ENCODE measurements at regions not wholly inside any gene's neighbourhood (a gene's known extent, or its start where the extent isn't known, plus 50 kb on each side); places are given as distances from the start of the nearest gene placed in this dataset.
"Not testable (repeated sequence)": the region's sequence is repeated elsewhere in the genome, so short reads cannot be mapped to it uniquely, and the experiment has no call there.

GRCh38 chr17:16880121-16880842 is 91.6 kb downstream of the TNFRSF13B start:
- no peak overlapping the region for H3K27ac ChIP-seq
- no peak for TF ChIP-seq CTCF (IDR thresholded peaks at IDR 0.05)
- no peak for TF ChIP-seq ZFX (IDR thresholded peaks at IDR 0.05; ENCODE audit: borderline replicate concordance)

DNA sequence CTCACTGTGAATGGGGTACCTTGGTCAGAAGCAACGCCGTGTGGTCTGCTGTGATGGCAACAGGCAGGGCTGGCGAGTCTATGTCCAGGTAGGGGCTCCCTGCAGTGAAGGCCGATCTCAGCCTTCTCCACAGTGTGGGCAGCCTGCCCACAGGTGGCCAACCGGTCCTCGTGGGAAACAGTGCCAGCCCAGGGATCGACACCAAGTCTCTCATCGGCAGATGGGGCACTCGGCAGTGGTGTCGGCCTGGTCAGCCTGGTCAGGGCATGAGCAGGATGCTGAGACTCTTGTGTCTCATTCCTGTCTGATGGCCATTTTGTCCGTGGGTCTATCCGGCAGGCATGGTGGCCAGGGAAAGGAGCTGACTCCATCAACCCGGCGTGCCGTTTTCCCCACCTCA is 92.2 kb downstream of the TNFRSF13B start:
- no peak for TF ChIP-seq CTCF (IDR thresholded peaks at IDR 0.05)
- TF ChIP-seq ZFX (IDR thresholded peaks at IDR 0.05; ENCODE audit: borderline replicate concordance): no peak

GRCh38 chr17:16878606-16879005 is 93.3 kb downstream of the TNFRSF13B start:
- no peak overlapping the region for H3K27ac ChIP-seq
- TF ChIP-seq CTCF (IDR thresholded peaks at IDR 0.05) (no peak), ZFX (IDR thresholded peaks at IDR 0.05; ENCODE audit: borderline replicate concordance) (no peak)

More for the DNA sequence above, 92.2 kb downstream of the TNFRSF13B start:
- no peak overlapping the region for H3K27ac ChIP-seq

- no peak overlapping the region for H3K27ac ChIP-seq
- no peak for TF ChIP-seq ZFX (IDR thresholded peaks at IDR 0.05; ENCODE audit: borderline replicate concordance)
- TF ChIP-seq CTCF (IDR thresholded peaks at IDR 0.05): no peak
Measured at GRCh38 chr17:16878084-16878483, 93.8 kb downstream of the TNFRSF13B start.

DNA sequence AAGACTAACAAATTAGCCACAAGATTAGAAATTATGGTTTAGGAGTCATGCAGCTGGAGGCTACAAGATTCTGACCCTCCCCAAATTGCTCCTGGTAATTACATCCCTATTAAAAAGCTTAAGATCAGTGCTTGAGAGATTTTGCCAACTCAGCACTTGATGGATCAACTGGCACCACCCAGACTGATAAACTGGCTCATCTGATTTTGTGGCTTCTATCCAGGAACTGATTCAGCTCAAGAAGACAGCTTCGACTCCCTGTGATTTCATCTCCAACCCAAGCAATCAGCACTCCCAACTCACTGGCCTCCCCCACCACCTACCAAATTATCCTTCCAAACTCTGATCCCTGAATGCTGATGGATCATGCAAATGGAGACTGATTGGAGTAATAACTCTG is 94.8 kb downstream of the TNFRSF13B start:
- TF ChIP-seq CTCF (IDR thresholded peaks at IDR 0.05) (no peak), ZFX (IDR thresholded peaks at IDR 0.05; ENCODE audit: borderline replicate concordance) (no peak)
- H3K27ac ChIP-seq: no peak overlapping the region

DNA sequence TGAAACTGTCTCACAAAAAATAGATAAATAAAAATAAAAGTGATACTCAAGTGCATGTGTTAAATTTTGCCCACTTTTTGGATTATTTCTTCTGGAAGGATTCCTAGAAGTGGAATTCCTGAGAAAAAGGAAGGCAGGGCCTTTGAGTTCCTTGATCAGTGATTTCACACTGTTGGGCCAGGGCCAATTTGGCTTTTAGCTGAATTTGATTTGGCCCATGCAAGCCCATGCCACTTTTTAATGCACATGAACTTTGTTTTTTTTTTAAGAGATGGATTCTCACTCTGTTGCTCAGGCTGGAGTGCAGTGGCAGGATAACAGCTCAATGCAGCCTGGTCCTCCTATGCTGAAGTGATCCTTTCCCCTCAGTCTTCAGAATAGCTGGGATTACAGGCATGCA is 96.3 kb downstream of the TNFRSF13B start:
- no peak overlapping the region for H3K27ac ChIP-seq
- TF ChIP-seq CTCF (IDR thresholded peaks at IDR 0.05) (no peak), ZFX (IDR thresholded peaks at IDR 0.05; ENCODE audit: borderline replicate concordance) (no peak)

- not testable (repeated sequence) for H3K27ac ChIP-seq
Measured at GRCh38 chr17:16874216-16874615, 97.7 kb downstream of the TNFRSF13B start.
